ENCODE measurements at regions not wholly inside any gene's neighbourhood (a gene's known extent, or its start where the extent isn't known, plus 50 kb on each side); places are given as distances from the start of the nearest gene placed in this dataset.
"Not testable (repeated sequence)": the region's sequence is repeated elsewhere in the genome, so short reads cannot be mapped to it uniquely, and the experiment has no call there.

GRCh38 chr6:15121977-15122550, 123.8 kb upstream of the JARID2 start:
- DNase-seq, result peak in 1 of 3 donors; percentile 27

DNA sequence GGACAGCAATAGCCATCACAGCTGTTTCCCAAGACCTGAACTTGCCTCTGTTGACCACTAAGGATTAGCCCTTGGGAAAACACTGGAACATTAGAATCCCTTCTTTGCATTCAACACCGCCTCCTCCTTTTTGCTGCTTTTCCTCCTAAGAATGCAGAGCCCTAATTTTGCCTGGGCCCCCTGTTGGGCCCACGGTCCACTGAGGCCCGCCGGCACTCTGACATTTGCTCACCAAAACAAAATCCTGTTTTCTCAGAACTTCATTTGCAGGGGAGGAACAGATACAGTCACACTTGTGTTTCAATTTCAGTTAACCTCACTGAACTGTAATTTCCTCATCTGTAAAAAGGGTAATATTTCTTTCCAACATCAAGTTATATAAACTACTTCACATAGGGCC, 116.0 kb upstream of the JARID2 start:
- peak; percentile 47 to 78 (median 66) for DNase-seq

- DNase-seq, result no peak
Measured at GRCh38 chr6:15131234-15131633, 114.6 kb upstream of the JARID2 start.

GRCh38 chr6:15131651-15132061, 114.2 kb upstream of the JARID2 start:
- no peak for DNase-seq

- peak in 1 of 3 donors; percentile 21 for DNase-seq
Measured at GRCh38 chr6:15132167-15132566, 113.7 kb upstream of the JARID2 start.

- peak; percentile 63 to 84 (median 72) for DNase-seq
Measured at GRCh38 chr6:15132854-15133670, 112.8 kb upstream of the JARID2 start.

DNA sequence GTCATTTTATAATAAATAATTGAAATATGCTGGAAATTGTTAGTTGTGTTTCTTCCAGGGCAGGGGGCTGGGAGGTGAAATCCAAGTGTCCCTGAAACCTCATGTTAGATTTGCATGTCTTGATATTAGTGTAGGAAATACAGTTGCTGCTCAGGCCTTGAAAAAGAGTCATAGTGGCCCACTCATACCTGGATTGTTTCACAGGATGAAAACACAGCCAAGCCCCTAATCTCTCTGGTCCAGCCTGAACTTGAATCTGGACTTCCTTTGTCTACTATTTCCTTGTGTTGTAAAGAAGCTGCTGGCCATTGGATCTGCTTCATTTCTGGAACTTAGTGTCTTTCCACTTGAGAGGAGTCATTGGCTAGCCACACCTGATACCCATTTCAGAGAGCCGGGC, 108.8 kb upstream of the JARID2 start:
- DNase-seq, result no peak

DNA sequence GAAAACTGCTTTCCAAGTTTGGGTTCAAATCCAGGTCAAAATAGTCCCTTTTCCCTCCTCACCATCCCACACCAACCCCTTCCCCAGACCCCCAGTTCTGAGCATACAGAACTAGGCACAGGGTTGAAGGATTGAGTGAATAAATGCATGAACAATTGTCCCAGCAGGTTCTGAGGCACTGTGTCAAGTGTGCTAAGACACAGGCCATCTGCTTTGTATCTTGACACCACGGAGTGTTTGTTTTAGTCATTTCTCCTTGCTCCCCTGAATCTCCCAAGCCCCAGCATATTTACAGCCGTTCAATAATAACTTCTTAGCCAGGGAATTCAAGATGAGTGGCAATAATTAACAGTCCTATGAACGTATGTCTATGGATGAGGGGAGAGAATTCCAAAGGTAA, 102.8 kb upstream of the JARID2 start:
- no peak for DNase-seq

- no peak for DNase-seq
Measured at GRCh38 chr6:15143540-15143939, 102.3 kb upstream of the JARID2 start.

GRCh38 chr6:15145821-15146220, 100.0 kb upstream of the JARID2 start:
- peak; percentile 14 to 51 (median 50) for DNase-seq

DNA sequence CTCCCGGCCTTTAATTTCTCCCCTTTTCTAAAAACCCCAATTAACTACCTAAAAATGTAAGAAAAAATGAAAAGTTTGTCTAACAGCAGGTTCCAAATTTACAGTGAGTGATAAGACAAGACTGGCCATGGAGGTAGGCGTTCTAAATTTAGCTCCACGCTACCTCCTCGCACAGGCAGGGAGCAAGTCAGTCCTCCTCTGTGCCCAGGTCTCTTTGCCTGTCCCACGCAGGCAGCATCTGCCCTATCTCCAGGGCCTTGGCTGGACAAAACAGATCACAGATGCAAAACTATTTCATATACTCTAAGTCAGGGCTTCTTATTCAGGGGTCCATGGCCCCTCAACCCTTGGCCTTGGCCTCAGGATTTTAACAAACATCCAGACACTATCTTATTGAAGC, 98.0 kb upstream of the JARID2 start:
- no peak for DNase-seq

DNA sequence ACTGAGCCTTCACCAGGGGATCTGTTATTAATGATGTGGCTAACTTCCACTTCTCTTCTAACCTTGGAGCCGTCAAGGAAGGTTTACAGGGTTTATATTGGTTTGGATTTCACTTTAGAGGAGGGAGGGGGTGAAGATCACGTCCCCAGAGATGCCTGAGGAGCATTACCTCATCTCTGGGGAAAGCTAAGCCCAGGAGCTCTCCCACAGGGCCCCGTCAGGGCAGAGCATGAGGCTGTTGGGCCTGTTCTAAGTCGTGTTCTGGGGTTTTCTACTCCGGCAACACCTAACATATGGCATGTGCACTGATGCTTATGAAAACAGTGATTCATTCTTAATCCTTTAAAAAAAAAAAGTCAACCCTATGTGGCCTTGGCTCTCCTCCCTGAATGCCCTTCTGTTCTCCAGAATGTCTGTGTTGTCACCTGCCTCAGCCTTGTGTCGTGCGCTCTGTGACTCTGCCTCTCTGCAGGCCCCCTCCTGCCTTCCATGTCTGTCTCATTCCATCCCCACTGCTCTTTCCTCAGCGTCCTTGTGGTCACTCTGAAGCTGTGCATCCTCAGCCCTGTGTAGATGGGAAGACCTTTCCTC, 97.4 kb upstream of the JARID2 start:
- DNase-seq, result no peak

GRCh38 chr6:15150207-15150606, 95.7 kb upstream of the JARID2 start:
- DNase-seq, result peak; percentile 47 to 71 (median 55)

DNA sequence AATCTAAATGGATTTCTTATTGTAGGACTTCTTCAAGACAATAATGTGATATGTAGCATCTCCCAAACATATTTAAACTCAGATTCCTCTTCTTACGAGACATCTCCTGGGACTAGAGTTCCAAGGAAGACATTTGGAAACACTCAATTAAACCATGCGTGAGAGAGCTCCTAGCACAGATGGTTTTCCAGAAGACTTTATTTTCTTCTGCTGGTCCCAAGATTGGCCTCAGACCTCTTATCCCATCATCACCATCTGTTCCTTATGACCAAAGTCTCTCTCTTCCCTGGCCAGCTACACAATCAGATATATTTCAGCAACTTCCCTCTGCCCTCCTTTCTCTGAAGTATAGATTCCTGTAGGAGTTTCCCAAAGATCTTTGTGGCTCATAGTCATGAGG, 93.2 kb upstream of the JARID2 start:
- peak in 1 of 3 donors; percentile 20 for DNase-seq

DNA sequence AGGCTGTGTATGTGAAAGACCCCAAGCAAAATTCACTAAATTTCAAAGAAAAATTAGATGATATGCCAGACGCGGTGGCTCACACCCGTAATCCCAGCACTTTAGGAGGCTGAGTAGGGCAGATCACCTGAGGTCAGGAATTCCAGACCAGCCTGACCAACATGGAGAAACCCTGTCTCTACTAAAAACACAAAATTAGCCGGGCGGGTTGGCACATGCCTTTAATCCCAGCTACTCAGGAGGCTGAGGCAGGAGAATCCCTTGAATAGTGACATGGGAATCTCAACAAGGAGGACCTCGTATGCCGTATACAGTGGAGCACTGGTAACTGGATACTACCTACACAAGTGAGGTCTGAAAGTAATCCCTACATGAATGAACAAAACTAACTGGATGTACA, 92.7 kb upstream of the JARID2 start:
- DNase-seq, result no peak

GRCh38 chr6:15157479-15157878, 88.4 kb upstream of the JARID2 start:
- no peak for DNase-seq

GRCh38 chr6:15158821-15159619, 86.8 kb upstream of the JARID2 start:
- DNase-seq, result no peak

DNA sequence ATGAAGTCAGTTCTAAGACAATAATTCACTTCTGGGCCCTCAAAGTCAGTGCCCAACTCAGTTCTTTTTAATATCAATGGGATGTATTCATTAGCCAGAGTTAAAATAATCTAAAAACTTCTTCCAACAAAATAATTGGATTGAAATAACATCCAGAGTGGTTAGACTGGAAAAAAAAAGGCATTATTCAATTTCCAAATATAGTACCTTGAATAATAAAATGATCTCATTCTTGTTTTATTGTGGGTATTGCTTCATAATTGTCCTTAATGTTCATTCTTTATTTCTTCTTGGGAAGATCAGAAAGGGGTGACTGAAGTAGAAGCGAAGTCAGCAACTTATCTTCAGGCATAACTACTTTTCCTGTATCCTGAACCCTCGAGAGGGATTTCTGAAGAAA, 85.1 kb upstream of the JARID2 start:
- DNase-seq, result no peak

- not testable (repeated sequence) for DNase-seq
Measured at GRCh38 chr6:15164855-15165254, 81.0 kb upstream of the JARID2 start.

GRCh38 chr6:15166121-15166520, 79.7 kb upstream of the JARID2 start:
- DNase-seq, result no peak

DNA sequence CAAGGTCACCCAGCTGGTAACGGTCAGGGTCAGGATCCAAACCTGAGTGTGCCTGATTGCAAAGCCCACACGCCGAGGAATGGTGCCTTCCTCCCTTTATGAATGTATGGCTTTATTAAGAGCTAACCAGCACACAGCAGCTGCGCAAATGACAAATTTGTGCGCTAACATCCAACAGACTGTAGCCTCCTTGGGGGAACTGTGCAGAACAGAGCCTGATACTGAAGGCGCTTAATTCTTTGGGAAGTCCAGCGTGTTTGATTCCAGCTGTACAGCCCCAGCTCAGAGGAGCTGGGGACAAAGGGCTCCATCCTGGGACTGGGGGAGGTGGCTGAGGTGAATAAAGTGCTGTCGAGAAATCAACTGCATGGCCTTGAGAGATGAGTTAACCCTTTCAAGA, 75.7 kb upstream of the JARID2 start:
- no peak for DNase-seq

GRCh38 chr6:15171026-15171425, 74.8 kb upstream of the JARID2 start:
- DNase-seq, result peak in 1 of 3 donors; percentile 18

GRCh38 chr6:15176816-15177370, 69.0 kb upstream of the JARID2 start:
- no peak for DNase-seq
